ENCODE measurements at regions not wholly inside any gene's neighbourhood (a gene's known extent, or its start where the extent isn't known, plus 50 kb on each side); places are given as distances from the start of the nearest gene placed in this dataset.

- TF ChIP-seq POLR2A (IDR thresholded peaks at IDR 0.05) (no peak), CTCF (IDR thresholded peaks at IDR 0.05) (no peak)
Measured at GRCh38 chrX:140298960-140299825, 205.7 kb downstream of the SOX3 start.

Measured in lower leg skin (tissue), 3 donors.